ENCODE measurements at regions not wholly inside any gene's neighbourhood (a gene's known extent, or its start where the extent isn't known, plus 50 kb on each side); places are given as distances from the start of the nearest gene placed in this dataset.
"Not testable (repeated sequence)": the region's sequence is repeated elsewhere in the genome, so short reads cannot be mapped to it uniquely, and the experiment has no call there.

GRCh38 chr7:34337163-34337562, 320.9 kb upstream of the NPSR1 start:
- no peak for DNase-seq

- no peak for DNase-seq
Observed at GRCh38 chr7:34338961-34339526, 319.0 kb upstream of the NPSR1 start.

- DNase-seq: no peak
Observed at GRCh38 chr7:34341326-34341725, 316.7 kb upstream of the NPSR1 start.

GRCh38 chr7:34342387-34342786, 315.6 kb upstream of the NPSR1 start:
- no peak for DNase-seq

- no peak for DNase-seq
Observed at GRCh38 chr7:34343667-34344066, 314.4 kb upstream of the NPSR1 start.

GRCh38 chr7:34354011-34354410, 304.0 kb upstream of the NPSR1 start:
- DNase-seq: no peak

- no peak for DNase-seq
Observed at GRCh38 chr7:34354899-34355298, 303.1 kb upstream of the NPSR1 start.

- DNase-seq: no peak
Observed at GRCh38 chr7:34357068-34357467, 300.9 kb upstream of the NPSR1 start.

- no peak for DNase-seq
Observed at GRCh38 chr7:34357946-34358345, 300.1 kb upstream of the NPSR1 start.

- not testable (repeated sequence) for DNase-seq
Observed at GRCh38 chr7:34358578-34358977, 299.4 kb upstream of the NPSR1 start.

- no peak for DNase-seq
Observed at GRCh38 chr7:34361663-34362250, 296.3 kb upstream of the NPSR1 start.

GRCh38 chr7:34362621-34363020, 295.4 kb upstream of the NPSR1 start:
- DNase-seq: no peak

GRCh38 chr7:34364130-34364529, 293.9 kb upstream of the NPSR1 start:
- DNase-seq: no peak

- no peak for DNase-seq
Observed at GRCh38 chr7:34365011-34365410, 293.0 kb upstream of the NPSR1 start.

GRCh38 chr7:34365611-34366010, 292.4 kb upstream of the NPSR1 start:
- DNase-seq: no peak

- DNase-seq: no peak
Observed at GRCh38 chr7:34371922-34372321, 286.1 kb upstream of the NPSR1 start.

GRCh38 chr7:34373940-34374339, 284.1 kb upstream of the NPSR1 start:
- DNase-seq: no peak

- no peak for DNase-seq
Observed at GRCh38 chr7:34382166-34382893, 275.7 kb upstream of the NPSR1 start.

- no peak for DNase-seq
Observed at GRCh38 chr7:34385384-34385783, 272.6 kb upstream of the NPSR1 start.

- DNase-seq: no peak
Observed at GRCh38 chr7:34389332-34390078, 268.5 kb upstream of the NPSR1 start.

GRCh38 chr7:34390103-34390502, 267.9 kb upstream of the NPSR1 start:
- no peak for DNase-seq

GRCh38 chr7:34392972-34393371, 265.0 kb upstream of the NPSR1 start:
- no peak for DNase-seq

- DNase-seq: no peak
Observed at GRCh38 chr7:34396437-34397064, 261.5 kb upstream of the NPSR1 start.
